HepG2 (cell line): ENCODE measurements at regions not wholly inside any gene's neighbourhood (a gene's known extent, or its start where the extent isn't known, plus 50 kb on each side); places are given as distances from the start of the nearest gene placed in this dataset.

ENCODE experiments used
- CTCF ChIP-seq: sonication (generic); formaldehyde crosslinking; IDR thresholded peaks from 2 replicates; pipeline ENCODE4 v1.5.0; 2020; ENCODE audit warnings: mild to moderate bottlenecking, missing genetic modification reagents, moderate library complexity
- EP300 ChIP-seq, 3 experiments: sonication (generic) in 1 of 3; formaldehyde crosslinking in 1 of 3; IDR thresholded peaks; 2 replicates each; pipeline versions ENCODE4 v1.5.1 to v1.6.1; 2011 to 2020; ENCODE audit warnings: low read depth in 2 of 3, low read length in 2 of 3, borderline replicate concordance in 1 of 3, improper control_type of control experiment in 1 of 3, mild to moderate bottlenecking in 1 of 3, missing genetic modification reagents in 1 of 3, moderate library complexity in 1 of 3
- GPBP1L1 ChIP-seq: sonication (generic); formaldehyde crosslinking; IDR thresholded peaks from 2 replicates; pipeline ENCODE4 v1.5.0; 2020; ENCODE audit warnings: mild to moderate bottlenecking, missing genetic modification reagents
- LRRFIP1 ChIP-seq: sonication (generic); formaldehyde crosslinking; conservative IDR thresholded peaks from 2 replicates; pipeline ENCODE4 v1.4.0; 2020; ENCODE audit warnings: missing genetic modification reagents
- MBD4 ChIP-seq: IDR thresholded peaks from 2 replicates; pipeline ENCODE4 v1.6.1; 2012; ENCODE audit warnings: low read length, inconsistent platforms, borderline replicate concordance
- NR0B2 ChIP-seq: sonication (generic); formaldehyde crosslinking; IDR thresholded peaks from 2 replicates; pipeline ENCODE4 v1.4.0; 2020; ENCODE audit warnings: mild to moderate bottlenecking, missing genetic modification reagents
- TAF1 ChIP-seq: sonication (generic); formaldehyde crosslinking; IDR thresholded peaks from 2 replicates; pipeline ENCODE4 v1.4.0; 2020; ENCODE audit warnings: missing genetic modification reagents
- ZMAT5 ChIP-seq: sonication (generic); formaldehyde crosslinking; IDR thresholded peaks from 2 replicates; pipeline ENCODE4 v1.5.0; 2020; ENCODE audit warnings: mild to moderate bottlenecking, low read depth, missing genetic modification reagents, borderline replicate concordance
- ZNF33B ChIP-seq: sonication (generic); formaldehyde crosslinking; IDR thresholded peaks from 2 replicates; pipeline ENCODE4 v1.5.1; 2020; ENCODE audit warnings: mild to moderate bottlenecking, missing genetic modification reagents
- ZNF749 ChIP-seq: sonication (generic); formaldehyde crosslinking; IDR thresholded peaks from 2 replicates; pipeline ENCODE4 v1.8.0; 2022; ENCODE audit warnings: mild to moderate bottlenecking, missing genetic modification reagents, moderate library complexity, borderline replicate concordance
- ZSCAN29 ChIP-seq: sonication (generic); formaldehyde crosslinking; conservative IDR thresholded peaks from 2 replicates; pipeline ENCODE4 v1.4.0; 2020; ENCODE audit warnings: mild to moderate bottlenecking, missing genetic modification reagents

GRCh38 chr10:105387971-105388370 is 746.9 kb downstream of the SORCS3 start:
- TF ChIP-seq TAF1 (no peak), MBD4 (no peak), GPBP1L1 (CRISPR knock-in tag) (no peak), ZNF749 (CRISPR knock-in tag) (no peak), EP300 (IDR thresholded peaks at IDR 0.05; ENCODE audit: low read depth in 2 of 2, low read length in 2 of 2) (no peak), EP300 (CRISPR knock-in tag; IDR thresholded peaks at IDR 0.05; ENCODE audit: borderline replicate concordance) (no peak), ZSCAN29 (CRISPR knock-in tag) (no peak), ZNF33B (CRISPR knock-in tag) (no peak), LRRFIP1 (CRISPR knock-in tag) (no peak), CTCF (CRISPR knock-in tag) (no peak), ZMAT5 (CRISPR knock-in tag) (no peak), NR0B2 (no peak)
